GM21360 (cell line): ENCODE measurements at regions not wholly inside any gene's neighbourhood (a gene's known extent, or its start where the extent isn't known, plus 50 kb on each side); places are given as distances from the start of the nearest gene placed in this dataset.
"Not testable (repeated sequence)": the region's sequence is repeated elsewhere in the genome, so short reads cannot be mapped to it uniquely, and the experiment has no call there.

Experiments used
- ATAC-seq: cut with Tn5 transposase; IDR thresholded peaks from one replicate; pipeline ENCODE4 v1.9.1; 2021; ENCODE audit warnings: mild to moderate bottlenecking, moderate library complexity; ENCODE audit not compliant: unreplicated experiment

DNA sequence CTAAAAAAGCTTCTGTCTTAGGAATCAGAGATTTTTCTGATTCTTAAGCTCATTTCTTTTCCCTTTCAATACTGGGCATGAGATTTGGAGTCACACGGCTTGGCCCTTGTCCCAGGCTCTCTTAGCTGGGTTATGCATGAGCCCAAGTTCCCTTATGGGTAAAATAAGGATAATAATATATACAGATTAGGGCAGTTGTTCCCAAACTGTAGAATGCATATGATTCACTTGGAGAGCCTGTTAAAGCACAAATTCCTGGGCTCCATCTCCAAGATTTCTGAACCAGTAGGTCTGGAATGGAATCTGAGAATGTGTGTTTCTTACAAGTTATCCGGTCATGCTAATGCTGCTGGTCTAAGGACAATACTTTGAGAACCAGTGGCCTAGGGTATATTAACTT, 154.0 kb downstream of the REEP3 start:
- ATAC-seq: no peak

DNA sequence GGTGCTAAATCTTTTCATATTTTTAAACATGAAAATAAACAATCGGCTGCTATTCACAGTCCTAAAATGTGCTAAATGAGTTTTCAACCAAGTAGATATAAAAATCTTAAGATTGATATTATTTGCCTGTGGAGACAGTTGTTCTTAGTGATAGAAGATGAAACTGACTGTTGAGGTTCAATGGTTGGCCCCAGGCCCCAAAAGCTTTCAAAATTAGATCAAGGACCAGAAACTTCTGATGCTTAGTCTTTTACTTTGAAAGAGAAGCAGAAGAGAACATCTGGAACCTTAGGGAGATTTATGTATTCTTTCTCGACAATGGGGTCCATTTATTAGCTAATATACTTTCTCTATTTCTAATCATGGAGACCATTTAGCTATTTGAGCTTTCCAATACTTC, 155.8 kb downstream of the REEP3 start:
- ATAC-seq: no peak

DNA sequence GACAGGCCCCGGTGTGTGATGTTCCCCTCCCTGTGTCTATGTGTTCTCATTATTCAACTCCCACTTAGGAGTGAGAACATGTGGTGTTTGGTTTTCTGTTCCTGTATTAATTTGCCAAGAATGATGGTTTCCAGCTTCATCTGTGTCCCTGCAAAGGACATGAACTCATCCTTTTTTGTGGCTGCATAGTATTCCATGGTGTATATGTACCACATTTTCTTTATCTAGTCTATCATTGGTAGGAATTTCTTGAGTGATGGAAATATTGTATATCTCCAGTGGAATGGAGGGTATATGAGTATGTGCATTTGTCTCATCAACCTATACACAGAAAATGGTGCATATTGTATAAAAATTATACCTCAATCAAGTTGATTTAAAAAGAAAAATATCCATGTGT, 159.3 kb downstream of the REEP3 start:
- not testable (repeated sequence) for ATAC-seq

DNA sequence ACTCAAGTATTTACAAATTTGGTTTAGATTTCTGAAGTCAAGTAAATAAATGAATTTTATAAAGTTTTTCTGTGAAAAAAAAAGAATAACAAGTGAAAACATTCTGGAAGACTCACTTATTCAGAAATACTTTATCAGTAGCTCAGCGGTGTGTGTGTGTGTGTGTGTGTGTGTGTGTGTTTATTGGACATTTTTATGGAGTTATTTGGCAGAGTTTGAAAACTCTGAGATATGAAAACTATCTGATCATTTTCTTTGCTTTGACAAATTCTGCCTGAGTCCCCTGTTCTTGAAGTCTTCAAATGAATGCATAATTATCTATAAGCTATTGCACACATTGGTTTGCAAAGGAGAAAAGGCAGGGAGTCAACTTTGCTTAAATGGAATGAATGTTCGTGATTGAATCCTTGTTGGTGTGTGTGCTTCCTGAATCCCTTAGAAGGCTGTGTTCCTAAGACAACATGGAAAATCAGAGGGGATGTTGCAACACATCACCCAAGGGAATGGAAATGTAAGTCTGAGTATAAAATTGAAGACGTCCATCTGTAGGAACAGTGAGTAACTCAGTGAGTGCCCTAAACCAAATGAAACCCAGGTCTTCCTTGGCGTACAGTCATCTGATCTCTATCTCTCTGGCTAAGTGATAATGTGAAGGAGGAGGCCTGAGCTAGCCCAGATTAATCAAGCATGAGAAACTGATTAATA, 160.9 kb downstream of the REEP3 start:
- ATAC-seq: peak; percentile 57

DNA sequence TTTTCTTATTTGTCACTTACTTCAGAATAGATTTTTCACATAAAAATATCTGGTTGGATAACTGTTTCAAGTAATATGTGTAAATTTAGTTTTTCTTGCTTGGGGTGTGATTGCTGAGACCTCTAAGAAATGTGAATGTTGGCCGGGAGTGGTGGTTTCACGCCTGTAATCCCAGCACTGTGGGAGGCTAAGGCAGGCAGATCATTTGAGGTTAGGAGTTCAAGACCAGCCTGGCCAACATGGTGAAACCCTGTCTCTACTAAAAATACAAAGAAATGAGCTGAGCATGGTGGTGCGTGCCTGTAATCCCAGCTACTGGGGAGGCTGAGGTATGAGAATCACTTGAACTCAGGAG, 161.5 kb downstream of the REEP3 start:
- ATAC-seq: not testable (repeated sequence)

DNA sequence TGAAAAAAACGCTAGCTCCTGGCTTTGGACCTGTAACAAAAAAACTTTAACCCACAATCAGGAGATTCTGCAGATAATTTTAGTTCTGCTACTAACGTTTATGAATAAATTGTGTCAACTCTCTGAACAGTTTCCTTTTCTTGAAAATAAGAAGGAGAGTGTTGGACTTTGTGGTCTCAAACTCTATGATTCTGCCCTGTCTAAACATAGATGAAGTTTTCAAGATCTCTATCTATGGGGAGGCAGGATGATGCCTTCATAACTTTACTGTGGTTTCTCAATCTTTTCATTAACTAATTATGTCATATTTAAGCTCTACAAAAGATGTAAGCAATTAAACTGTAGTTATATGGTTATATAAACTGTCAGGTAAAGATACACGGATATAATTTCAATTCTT, 162.0 kb downstream of the REEP3 start:
- no peak for ATAC-seq

DNA sequence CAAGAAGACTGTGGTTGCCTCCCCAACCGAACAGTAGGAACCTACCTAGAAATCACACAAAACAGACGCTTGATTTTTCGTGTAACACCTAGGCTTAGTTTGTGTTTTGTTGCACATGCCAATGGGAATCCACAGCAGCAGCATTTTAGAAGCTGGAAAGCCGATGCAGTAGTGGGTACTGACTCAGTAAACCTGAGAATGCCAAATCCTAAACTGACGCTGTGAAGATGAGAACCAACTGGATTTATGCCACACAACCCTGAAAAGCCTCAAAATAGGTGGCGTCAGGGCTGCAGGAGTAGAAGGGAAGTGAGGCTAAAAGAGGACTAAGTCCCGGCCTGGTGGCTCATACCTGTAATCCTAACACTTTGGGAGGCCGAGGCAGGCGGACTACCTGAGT, 162.5 kb downstream of the REEP3 start:
- no peak for ATAC-seq

DNA sequence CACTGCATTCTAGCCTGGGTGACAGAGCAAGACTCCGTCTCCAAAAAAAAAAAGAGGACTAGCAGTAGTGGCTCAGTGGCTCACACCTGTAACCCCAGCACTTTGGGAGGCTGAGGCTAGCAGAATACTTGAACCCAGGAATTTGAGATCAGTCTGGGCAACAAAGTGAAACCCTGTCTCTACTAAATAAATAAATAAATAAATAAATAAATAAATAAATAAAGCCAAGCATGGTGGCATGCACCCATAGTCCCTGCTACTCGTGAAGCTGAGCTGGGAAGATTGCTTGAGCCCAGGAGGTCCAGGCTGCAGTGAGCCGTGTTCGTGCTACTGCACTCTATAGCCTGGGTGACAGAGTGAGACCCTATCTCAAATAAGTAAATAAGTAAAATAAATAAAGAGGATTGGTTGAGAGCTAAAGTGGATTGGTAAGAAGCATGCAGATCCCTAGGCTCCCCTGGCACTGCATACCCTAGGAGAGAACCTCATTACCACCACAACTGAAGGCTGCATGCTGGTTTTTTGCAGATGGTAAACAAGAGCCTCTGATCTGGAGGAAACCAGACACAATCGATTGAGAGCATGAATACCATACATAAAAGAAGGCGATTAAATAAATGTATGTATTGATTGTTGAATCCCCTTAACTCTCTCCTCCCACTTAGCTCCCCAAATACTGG, 163.2 kb downstream of the REEP3 start:
- ATAC-seq: no peak

DNA sequence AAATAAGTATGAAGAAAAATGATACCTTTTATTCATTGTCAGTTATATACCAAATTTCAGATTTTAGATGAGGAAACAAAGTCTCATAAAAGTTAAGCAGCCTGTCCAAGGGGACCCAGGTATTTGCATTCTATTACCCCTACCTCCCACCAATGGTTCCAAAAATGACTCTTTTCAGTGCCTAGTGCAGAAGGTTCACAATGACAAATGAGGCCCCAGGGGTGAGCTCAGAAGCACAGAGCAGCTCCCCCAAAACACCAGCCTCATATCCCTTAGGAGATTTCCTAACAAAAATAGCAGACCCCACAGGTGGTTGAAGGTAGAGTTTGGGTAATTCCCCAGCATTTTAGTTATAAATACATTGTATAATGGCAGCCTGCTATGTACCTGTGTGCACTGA, 168.6 kb downstream of the REEP3 start:
- no peak for ATAC-seq

DNA sequence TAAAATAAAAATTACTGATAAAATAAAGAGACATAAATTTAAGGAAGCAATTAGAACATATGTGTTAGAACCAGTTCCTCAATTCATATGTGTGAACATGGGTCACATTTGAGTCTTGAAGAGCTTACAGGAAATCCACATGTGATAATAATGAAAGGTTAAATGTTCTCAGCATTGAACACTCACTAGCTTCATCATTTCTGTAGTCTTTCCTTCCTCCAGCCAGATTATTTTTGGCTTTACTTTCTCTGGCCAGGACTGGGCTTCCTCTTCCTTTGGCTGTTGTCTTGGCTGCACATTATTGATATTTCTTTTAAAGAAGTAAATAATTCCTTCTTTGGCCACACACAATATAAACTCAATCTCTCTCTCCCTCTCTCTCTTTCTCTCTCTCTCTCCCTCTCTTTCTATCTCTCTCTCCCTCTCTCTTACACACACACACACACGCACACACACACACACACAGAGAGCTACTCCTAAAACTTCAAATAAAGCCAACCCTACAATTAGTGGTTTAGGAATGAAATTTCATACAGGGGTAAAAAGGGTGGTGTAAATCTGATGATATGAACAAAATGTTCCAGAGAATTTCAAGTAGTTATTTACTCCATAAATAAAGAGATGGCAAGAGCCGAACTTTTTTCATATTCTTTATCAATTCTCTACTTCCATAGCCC, 171.2 kb downstream of the REEP3 start:
- ATAC-seq: no peak

DNA sequence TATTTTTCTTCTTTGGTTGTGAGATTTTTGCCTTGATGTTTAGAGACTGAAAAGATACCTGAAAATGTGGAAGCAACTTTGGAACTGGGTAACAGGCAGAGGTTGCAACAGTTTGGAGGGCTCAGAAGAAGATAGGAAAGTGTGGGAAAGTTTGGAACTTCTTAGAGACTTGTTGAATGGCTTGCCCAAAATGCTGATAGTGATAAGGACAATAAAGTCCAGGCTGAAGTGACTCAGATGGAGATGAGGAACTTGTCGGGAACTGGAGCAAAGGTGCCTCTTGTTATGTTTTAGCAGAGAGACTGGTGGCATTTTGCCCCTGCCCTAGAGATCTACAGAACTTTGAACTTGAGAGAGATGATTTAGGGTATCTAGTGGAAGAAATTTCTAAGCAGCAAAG, 171.8 kb downstream of the REEP3 start:
- not testable (repeated sequence) for ATAC-seq

DNA sequence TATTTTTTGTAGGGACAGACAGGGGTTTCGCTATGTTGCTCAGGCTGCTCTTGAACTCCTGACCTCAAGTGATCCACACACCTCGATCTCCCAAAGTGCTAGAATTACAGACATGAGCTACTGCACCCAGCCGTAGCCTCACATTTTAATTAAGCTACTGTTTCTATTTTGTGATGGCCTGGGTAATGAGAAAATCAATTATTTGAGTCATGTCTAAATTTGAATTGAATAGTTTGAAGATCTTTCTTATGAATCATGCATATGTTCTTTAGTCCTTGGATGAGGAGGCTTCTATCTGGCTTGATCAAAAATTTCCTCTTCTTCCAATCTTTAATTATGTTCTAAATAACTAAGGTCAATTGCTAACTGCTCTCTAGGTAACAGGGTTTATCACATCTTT, 175.0 kb downstream of the REEP3 start:
- ATAC-seq: no peak

DNA sequence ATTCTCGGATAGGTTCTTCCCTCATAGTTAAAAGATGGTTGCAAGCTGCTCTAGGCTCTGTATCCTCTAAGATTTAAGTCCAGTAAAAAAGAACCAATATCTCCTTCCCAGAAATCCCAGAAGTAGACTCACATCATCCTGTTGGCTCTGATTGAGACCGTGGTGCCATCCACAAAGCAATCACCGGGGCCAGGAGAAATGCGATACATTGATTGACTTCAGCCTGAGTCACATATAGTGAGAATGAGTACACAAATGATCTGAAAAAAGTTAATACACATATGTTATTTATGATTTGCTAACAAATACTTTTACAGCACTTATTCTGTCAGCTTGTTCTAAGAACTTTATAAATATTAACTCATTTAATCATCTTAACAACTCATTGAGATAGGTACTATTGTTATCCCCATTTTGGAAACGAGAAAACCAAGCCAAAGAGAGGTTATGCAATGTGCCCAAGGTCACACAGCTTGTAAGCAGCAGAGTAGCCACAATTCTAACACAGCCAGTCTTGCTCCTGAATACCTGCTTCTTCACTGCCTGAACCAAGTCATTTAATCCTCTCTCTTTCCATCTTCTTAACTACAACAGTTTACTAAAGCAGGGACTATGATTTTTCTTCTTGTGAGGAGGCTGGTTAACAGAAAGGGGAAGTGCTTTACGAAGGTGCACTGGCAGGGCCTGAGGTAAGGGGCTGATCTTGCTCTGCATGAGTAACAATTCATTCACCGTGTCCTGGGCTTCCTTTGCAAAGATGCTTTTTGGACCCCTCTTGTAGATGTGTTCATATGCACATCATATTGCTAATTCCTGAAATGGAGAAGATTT, 177.0 kb downstream of the REEP3 start:
- peak; percentile 82 for ATAC-seq

DNA sequence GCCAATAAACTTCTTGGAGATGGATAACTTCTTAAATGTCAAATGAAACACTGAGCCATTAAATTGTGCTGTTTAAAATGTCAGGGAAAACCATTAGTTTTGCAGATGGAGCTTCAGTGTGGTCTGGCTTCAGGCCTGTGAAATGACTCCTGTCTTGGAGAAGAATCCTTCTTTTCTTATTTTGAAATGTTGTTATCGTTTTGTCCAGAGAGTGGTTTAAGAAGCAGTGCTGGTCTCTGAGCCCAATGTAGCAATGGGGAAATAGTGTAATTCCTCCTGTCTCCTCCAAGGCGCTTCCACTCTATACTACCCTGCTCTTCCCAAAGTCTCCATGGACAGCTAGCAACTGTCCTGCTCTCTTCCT, 177.6 kb downstream of the REEP3 start:
- ATAC-seq: no peak

DNA sequence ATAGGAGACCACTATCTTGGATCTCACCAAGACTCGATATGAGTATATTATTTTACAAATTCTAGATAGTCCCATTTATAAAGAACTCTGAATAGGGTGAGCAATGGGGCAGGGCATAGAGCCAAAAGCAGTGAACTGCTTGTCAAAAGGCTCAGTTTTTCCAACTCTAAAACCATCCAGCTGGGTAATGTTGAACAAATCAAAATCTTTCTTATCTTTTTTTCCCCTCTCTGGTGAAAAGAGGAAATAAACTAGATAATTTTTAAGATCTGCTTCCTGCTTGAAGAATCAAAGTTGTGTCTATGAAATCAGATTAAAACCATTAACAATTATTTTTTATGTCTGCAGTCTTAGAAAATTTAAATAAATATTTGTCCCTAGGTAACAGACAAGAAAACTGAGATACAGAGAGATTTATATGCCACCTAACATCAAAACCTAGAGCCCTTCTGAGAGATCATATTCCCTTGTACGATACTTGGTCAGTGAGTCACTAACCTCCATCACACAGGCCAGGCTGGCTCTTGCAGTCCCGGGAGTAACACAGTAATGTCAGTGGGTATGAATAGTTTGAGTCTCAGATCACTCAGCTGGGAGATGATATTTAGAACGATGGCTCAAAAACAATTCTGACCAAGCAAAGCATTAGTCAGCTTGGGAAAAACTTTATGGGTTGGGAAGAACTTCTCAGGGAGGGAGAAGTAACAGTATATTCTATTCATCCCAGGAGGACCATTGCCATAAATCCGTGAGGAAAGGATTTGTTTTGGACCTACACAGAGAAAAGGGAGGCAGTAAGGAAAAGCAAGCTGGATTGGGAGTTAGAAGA, 178.8 kb downstream of the REEP3 start:
- peak; percentile 37 for ATAC-seq

DNA sequence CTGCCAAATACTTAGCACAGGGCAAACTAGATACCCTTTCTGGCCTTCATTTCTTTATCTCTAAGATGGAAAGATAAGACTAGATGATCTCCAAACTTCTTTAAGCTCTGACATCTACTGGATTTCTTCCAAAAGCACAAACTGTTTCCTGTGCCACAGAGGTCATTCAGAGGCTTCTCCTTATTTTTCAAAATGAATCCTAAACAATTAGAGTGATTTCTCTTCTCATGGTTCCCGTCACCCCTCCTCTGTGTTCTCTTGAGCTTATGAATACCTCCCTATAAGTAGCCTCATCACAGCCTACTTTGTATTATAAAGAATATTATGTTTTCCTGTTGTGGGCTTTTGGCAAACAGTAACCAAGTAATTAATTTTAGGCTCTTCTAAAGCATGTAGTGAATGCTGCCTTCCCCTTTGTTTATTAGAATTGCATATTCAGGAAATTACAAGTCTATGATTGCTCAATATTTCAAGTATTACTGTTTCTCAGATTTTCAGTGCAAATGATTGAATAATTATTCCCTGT, 179.5 kb downstream of the REEP3 start:
- ATAC-seq: no peak

DNA sequence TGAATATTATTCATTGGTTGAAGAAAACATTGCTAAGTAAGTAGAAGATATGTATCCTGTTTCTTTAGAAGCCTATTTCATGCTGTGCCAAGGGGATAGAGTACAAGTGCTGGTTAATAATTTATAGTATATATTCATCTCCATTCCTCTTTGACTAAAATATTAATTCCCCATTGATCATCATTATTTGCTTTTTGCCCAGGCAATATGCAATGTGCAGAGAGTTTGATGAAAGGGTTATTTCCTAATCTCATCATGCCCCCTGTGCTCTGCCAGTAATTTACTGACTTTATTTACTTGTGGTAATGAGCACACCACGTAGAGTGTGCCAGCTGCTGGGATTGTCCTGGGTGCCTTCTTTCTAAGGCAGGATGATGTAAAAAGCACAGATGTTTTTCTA, 180.9 kb downstream of the REEP3 start:
- ATAC-seq: no peak

DNA sequence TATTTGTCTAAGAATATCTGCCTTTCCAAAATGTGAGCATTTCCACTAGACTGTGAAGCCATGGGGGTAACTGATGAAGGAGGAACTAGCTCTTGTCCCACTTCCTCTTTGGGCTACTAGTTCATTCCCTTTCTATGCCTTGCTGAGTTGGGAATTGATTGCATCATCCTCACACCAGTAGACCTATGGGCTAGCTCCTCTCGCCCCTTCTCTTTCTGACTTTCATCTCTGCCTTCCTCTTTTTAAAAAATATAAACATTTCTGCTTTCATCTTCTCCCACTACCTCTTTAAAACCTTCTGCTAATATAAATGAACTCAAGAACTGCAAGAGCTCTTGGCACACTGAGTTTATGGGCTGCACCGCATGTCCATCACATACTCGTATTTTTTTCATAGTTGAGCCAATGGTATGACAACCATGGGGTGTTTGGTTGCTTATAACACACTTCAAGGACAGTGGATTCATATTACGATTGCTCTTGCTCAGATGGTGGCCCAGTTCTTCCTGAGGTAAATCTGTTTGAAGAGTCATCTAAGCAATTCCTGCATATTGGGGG, 182.0 kb downstream of the REEP3 start:
- peak; percentile 36 for ATAC-seq

DNA sequence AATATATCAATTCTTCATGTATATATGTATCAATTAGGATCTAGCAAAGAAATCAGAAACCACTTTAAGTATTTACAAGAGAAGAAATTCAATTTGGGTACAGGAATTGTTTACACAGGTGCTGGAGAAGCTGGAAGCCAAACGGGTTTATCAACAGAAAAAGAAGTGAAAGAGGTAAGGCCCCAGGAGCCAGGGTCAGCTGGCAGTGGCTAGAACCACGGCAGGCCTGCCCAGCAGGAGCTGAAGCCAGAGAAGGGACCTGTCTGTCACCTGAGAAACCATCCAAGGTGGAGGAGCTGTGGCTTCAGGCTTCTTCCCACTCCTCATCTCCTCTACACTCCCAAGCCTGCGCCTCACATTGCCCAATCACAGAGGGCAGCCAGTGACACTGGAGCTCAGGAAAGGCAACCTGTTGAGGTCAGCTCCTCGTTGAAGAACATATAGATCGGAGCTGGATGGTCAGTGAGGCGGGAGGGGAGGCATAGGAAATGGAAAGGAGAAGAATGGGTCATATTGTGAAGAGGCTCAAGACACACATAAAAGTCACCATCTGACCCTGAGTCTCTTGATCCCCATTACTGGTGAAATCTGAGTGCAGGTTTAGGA, 182.6 kb downstream of the REEP3 start:
- ATAC-seq: no peak
